GM21515 (cell line): ENCODE measurements at regions not wholly inside any gene's neighbourhood (a gene's known extent, or its start where the extent isn't known, plus 50 kb on each side); places are given as distances from the start of the nearest gene placed in this dataset.

ENCODE experiments used
- ATAC-seq: cut with Tn5 transposase; IDR thresholded peaks from one replicate; pipeline ENCODE4 v1.9.1; 2021; ENCODE audit not compliant: unreplicated experiment

DNA sequence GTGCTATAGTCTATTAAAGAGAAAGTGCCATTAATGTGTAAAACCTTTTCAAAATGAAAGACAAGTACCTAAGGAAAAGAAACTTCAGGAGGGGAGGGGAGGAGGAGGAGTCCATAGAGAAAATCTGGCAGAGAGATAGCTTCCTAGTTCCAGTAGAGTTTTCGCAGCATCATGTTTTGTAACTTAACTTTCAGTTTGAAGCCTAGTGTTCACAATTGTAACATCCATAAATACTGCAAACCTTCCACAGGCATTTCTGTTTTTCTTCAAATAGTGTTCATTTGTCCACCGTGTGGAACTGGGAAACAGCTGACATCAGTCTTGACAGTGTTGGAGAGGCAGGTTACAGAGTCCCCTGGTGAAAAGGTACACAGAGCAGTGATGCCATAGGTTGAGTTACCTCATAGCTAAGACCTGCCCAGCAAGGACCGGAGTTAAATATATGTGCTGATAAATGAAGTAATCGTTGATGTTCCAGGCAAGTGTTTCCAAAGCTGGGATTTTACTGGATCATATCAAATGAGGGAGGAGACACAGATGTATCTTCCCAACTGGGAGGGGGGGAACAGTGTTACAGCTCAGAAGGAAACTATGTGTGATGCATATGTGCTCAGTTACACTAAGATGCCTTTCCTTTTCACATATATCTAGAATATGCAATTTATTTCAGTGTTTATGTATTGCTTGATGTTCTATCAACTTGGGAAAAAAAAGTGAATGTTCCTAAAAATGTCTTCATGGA is 369.5 kb upstream of the FAM241A start:
- no peak for ATAC-seq

DNA sequence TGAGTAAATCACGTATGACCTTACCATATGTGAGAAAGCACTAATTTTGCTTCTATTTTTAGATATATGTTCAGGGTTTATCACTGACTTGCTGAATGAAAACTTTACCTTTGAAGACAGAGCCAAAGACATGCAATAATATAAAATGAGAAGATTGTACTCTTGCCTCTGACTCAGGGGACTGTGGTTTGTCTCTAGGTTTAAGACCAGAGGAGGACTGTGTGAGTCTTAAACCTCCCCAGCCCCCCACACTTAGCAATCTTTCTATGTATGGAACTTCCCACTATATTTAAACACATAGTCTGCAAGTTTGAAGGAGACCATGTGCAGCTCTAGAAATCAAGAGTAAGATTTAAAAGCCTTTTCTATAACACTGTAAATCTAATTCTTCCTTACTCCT is 368.7 kb upstream of the FAM241A start:
- ATAC-seq, result no peak

DNA sequence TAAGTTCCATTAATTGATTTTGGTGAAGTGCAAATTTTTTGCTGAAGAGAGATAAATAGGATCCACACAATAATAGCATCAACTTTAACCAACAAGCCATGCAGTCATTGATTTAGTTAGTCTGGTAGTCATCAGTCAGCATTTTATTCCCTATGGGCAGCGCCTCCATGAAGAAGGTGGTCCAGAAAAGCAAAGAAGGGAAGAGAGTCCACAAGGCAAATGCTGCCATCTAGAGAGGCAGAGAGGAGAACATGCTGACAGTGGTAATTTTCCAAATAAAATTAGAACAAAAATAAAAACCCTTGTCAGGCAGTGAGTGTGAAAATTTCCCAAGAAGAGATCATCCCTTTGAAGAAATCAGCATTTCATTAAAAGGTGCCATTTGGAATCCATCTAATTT is 366.7 kb upstream of the FAM241A start:
- ATAC-seq, result no peak

DNA sequence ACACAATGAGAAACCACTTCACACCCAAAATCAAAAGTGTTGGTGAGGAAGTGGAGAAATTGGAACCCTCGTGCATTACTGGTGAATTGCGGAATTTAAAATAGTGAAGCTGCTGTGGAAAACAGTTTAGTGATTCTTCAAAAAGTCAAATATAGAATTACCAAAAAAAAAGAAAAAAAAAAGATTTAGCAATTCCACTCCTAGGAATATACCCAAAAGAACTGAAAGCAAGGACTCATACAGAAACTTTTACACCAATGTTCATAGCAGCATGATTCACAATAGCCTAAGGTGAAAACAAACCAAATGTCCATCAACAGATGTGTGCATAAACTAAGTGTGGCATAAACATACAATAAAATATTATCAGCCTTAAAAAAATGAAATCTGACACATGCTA is 364.3 kb upstream of the FAM241A start:
- no peak for ATAC-seq

DNA sequence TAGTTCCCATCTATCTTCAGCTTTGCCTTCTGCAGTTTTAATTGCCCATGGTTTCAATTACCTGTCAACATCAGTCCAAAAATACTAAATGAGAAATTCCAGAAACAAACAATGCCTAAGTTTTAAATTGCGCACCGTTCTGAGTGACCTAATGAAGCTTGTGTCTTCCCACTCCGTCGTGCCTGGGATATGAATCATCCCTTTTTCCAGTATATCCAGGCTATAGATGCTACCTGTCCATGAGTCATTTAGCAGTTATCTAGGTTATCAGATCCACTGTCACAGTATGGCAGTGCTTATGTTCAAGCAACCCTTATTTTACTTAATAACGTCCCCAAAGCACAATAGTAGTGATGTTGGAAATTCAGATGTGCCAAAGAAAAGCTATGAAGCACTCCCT is 363.6 kb upstream of the FAM241A start:
- no peak for ATAC-seq

DNA sequence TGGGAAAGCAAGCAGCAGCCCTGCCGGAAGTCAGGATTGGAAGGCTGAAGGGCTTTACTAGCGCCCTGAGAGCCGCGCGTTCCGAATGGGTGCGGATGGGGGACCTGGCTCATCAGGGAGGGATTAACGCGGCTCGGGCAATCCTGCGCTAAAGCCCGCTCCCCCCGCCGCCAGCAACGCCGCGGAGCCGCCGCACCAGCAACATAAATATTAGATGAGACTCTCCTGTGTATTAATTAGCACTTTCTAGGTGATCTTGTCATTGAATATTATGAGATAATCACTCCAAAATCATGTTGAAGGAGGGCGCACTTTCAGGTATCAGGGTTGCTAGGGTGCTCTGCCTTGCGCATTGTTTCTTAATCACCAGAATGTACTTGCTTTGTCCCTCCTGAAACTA is 357.2 kb upstream of the FAM241A start:
- no peak for ATAC-seq

DNA sequence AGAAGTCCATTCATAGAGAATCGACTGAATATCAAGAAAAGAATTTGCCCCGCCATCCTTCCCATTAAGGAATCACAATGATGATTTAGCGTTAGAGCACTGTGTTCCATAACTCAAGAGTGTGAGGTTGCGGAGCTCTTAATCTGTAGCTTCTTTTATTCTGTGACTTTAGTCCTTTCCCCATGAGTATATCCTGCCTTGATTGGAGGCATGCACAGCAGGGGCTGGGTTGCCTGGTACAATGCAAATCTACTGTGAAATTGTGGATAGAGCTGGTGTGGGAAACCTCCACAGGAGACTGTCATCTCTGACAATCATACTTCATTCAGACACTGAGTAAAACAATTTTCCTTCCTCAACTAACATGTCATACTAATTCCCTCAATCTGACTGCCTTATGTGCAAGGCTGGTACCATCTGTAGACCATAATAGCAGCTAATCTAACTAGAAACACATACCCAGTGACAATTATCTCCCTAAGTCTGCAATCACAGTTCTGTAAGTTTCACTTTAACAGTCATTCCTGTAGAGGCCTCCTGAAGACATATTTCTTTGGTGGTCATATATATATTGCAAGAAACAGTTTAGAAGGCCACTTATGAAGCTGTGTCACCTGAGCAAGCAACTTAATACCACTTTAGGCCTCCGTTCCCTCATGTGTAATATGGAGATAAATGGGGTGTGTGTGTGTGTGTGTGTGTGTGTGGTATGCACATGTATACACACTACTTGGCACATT is 355.2 kb upstream of the FAM241A start:
- ATAC-seq, result no peak

DNA sequence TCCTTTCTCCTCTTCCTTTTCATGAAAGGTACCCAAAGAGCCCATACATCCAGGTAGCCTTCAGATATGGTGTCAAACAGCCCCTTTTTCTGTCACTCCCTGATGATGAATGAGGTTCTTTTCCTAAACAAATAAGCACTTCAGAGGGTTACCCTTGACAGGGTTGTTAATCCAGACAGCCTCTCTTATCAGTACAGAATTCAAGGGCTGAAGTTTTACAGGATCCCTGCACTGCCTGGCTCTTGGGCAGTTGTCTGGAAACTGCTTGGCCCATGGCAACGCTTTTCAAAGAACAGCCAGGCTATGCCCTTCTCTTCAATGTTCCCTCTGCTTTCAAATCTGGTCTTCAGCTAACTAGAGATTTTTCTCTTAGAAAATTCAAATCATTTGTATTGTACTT is 352.6 kb upstream of the FAM241A start:
- ATAC-seq, result no peak

DNA sequence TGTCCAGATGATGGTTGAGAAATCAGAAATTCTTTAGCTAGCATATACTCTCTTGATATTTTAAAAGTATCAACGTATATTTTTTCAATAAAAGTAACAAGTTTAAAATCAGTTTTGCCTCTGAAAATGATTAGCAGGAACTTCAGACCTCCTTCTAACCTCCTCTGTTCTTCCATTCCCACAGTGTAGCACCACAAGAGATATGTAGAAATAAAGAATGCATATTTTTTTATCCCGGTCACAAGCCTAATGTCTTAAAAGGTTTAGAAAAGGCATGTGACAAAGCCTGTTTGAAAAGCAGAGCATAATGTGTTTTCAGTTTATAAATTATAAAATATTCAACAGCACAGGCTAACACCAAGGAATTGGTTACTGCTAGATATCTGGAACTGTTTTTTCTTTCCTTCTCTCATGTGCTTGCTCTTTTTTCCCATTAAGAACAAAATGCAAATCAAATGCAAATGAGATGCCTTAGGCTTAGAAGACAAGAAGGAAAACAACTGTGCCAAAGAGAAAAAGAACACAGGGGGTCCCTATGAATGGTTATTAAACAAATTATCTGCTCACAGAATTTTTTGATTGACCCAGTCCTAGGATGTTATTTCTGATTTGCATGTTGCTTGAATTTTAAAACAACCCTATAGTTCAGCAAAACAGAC is 351.7 kb upstream of the FAM241A start:
- ATAC-seq, result no peak

DNA sequence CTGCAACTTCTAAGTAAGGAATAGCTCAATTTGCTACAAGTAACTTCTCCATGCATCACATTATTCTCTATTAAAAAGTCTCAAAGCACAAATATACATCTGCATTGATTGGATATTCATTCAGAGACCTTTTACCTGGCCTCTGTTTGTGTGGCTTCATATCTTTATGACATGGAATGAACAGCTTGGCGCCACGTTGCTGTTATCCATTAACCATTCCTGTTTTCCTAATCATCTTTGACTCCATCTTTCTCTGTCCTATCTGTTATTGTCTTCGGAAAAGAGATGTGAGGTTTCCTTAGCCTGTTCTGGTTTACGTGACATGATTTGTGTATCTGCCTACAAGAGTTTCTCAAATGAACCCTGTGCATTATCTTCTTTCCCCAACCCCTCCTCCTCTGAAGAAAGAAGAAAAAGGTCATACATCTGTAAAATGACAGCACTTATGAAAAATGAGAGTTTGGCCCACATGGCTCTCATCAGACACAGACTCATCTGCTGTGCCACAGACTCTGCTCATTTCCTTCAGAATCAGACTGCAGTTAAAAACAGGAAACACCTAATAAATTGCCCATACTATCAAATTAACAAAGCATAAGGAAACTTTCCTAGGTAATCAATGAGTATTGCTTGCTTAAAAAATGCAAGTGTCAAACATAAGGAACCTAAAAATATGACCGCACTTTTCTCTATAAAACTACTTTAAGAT is 347.6 kb upstream of the FAM241A start:
- ATAC-seq, result no peak

DNA sequence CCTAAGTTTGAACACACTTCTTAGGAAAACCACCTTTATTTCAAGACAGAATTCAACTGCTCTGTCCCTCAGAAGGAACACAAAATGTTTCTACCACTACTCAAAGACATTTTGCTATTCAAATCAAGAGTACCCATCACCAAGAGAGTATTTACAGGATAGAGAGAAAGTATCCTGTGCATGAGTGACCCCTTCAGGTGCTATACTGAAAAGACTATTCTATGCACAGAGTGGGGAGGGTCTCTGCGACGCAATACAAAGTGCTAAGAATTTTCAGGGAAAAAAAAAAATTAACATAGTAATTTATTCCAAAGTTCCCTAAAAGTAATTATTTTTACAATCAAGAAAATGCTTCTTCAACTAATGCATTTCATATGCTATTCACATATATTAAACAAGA is 346.4 kb upstream of the FAM241A start:
- no peak for ATAC-seq

DNA sequence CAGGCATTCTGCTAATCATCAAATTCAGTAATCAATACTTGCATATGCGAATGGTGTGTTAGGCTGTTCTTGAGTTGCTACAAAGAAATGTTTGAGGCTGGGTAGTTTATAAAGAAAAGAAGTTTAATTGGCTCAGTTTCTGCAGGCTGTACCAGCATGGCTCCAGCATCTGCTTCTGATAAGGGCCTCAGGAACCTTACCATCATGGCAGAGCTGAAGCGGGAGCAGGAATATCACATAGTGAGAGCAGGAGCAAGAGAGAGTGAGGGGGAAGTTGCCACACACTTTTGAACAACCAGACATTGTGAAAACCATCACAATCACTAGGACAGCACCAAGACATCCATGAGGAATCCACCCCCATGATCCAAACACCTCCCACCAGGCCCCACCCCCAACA is 344.7 kb upstream of the FAM241A start:
- no peak for ATAC-seq

DNA sequence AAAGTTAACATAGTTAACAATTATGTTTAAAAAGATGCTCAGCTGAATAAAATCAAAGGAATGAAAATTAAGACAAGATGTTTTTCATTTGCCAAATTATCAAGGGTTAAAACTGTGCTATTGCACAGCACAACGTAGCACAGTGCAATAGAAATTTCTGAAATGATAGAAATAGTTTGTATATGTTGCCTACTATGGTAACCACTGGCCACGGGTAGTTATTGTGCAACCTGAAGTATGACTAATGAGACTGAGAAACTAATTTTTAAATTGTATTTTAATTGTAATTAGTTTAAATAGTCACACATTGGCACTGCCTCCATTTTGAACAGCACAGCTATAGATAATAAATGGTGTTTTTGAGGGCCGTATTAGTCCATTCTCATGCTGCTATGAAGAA is 343.1 kb upstream of the FAM241A start:
- no peak for ATAC-seq

DNA sequence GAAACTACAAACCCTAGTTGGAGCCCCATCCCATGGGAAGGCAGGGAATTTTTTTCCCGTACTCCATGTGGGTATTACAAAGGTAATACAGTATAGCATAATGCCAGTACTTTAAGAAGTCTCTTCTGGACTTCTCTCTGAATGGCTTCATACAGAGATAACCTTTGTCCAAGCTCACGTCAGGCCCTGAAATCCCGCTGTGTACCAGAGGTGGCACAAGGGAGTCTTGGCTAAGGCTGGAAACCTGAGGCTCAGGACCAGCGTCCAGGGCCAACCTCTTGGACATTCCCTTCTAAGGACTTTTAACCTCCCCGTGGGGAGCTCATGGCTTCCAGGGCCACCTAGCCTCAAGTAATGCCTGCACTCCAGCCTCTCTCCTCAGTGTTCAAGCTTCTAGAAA is 338.9 kb upstream of the FAM241A start:
- ATAC-seq, result no peak

DNA sequence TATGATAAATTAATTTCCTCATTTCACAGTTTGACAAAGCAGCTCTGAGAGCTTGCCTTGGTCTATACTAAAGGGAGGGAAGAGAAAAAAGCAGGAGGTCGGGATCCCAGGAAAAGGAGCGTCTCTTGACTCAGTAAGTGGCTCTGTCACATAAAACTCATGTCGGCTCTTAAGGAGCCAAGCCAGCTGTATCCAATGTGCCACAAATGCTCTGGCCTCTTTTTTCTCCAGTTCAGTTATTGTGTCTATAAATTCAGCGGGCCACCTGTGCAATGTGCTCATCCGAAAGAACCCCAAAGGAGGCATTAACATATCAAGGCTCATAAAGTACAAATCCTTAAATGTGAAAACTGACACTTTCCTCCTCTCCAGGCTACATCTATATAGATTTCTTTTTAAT is 337.7 kb upstream of the FAM241A start:
- no peak for ATAC-seq

DNA sequence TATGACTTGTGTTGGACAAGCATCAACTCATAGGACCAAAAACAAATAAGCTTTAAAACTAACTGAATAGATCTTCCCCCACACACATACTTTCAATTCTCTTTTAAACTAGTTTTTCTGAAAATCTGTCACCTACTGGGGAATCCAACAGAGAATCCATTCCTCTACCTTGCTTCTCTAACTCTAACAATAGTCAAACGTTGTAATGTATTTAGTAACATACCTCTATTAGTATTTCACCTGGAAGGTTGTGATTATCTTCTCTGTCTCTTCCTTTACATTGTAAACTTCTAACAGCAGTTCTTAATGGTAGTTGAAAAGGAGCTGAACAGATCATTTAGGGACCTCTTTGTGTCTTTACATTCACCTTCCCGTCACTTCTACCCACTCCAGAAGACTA is 337.1 kb upstream of the FAM241A start:
- ATAC-seq, result no peak

DNA sequence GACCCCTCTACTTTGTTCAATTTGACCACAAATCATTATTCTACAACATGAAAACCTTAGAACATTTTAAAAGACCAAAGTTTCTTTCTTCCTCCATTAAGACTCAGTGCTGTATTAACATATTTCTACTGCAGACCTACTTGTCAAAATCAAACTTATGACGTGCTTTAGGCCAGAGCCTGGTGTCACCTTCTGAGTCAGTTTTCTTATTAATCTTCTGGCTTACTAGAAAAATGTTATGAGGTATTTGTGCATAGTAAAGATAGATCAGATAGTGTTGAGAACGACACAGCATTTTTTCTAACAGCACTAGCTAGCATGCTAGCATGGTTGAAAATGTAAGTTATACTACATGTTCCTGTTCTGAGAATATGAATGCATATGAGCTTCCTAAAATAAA is 333.6 kb upstream of the FAM241A start:
- ATAC-seq, result no peak

DNA sequence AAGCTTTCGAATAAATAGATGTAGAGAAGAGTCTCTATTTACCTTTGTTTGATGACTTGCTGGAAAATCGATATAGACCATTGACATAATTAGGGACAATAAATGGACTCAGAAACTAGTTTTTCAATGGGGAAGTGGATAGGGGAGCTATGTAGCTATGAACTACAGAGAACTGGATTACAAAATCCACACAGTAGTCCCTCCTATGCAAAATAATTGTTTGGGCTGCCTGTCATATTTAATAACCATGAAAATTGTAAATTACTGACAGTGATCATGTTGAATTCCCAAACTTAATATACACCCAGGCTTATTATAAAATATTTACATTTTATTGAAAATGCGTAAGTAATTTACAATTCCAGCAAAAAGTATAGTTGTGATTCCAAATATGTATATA is 333.1 kb upstream of the FAM241A start:
- ATAC-seq, result no peak

DNA sequence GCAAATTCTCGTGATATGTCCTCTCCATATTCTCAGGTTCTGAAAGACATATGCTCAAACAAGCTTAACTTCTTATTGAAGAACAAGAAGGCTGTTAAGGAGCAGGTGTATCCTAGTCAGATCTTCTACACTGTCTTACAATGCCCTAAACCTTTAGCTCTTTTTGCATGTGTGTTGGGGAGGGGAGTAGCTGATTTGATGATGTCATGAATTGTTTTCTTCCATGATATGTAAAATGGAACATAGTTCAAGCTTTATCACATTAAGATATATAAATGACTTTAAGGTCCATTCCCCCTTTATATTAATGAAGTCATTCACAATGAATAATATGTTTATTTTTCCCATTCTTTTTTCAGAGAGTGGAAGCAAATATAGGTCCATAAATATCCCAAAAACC is 332.5 kb upstream of the FAM241A start:
- no peak for ATAC-seq

DNA sequence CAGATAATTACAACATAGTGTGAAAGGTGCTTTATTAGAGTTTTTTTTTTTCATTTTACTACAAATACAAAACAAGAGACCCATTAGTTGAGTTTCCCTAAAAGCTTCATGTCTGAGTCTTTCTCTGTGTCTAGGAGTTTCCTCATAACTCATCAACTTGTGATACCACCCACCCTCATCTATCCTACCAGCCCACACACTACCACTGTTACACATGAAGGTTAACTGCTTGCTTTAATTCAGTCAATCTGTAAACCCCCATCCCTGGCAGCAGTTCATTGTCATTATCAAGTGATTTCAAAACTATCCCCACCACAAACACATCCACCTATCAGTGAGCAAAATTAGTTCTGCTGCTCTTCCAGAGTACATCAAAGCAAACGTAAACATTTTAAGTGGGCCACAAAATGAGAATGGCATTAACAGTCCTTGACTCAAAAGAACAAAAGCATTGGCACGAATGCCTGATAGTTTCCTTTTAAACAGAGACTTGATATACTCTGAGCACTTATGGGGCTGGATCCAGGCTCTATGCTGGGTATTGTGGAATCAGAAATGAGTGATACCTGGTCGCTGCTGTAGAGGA is 331.6 kb upstream of the FAM241A start:
- no peak for ATAC-seq

DNA sequence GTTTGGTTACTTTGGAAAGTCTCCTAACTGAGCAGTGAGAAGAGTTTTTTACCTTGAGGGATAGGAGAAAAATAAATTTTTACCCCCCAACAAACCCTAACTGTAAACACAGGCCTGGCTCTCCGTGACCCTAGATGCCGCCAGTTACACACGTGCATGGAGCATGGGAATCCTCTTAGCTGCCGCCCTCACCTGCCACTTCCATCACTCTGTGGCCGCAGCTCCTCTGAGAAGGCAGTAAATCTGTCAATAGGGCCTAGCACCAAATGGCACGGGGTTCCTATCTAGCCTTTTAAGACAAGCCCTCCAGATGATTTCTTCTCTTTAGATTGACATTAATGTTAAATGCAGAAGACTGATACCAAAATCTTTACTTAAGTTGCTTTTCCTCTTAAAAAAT is 330.3 kb upstream of the FAM241A start:
- no peak for ATAC-seq
